22Rv1 (cell line): ENCODE measurements at regions not wholly inside any gene's neighbourhood (a gene's known extent, or its start where the extent isn't known, plus 50 kb on each side); places are given as distances from the start of the nearest gene placed in this dataset.

Experiments
- CTCF ChIP-seq: fragments of 450-650 bp; IDR thresholded peaks from 2 replicates; pipeline ENCODE4 v1.5.1; 2017; ENCODE audit warnings: mild to moderate bottlenecking
- ZFX ChIP-seq: fragments of 450-650 bp; IDR thresholded peaks from 2 replicates; pipeline ENCODE4 v1.6.1; 2017; ENCODE audit warnings: antibody characterized with exemption, borderline replicate concordance

- TF ChIP-seq CTCF, result no peak
- TF ChIP-seq ZFX, result no peak
Measured at GRCh38 chr9:39587844-39588499, 232.5 kb downstream of the SPATA31A1 start.
